ENCODE measurements at regions not wholly inside any gene's neighbourhood (a gene's known extent, or its start where the extent isn't known, plus 50 kb on each side); places are given as distances from the start of the nearest gene placed in this dataset.

DNA sequence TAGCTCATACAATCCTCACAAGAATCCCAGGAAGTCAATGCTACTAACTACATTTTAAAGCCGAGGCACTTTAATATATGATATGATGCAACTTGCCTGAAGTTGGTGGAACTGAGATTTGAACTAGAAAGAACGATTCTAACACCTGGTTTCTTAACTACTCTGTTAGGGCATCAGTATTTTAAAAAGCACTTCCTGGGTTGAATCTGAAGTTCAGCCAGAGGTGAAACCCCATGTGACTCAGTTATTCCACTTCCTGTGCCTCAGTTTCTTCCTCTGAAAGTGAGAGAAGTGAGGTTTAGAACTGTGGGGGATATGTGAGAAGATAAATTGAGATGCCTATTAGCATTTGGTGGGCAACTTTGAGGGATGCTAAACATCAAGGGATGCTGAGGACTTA lies 129.4 kb upstream of the ANKFN1 start:
- intact Hi-C loops (cut with DNase I): no loop called here
- TF ChIP-seq, protein P1, sequence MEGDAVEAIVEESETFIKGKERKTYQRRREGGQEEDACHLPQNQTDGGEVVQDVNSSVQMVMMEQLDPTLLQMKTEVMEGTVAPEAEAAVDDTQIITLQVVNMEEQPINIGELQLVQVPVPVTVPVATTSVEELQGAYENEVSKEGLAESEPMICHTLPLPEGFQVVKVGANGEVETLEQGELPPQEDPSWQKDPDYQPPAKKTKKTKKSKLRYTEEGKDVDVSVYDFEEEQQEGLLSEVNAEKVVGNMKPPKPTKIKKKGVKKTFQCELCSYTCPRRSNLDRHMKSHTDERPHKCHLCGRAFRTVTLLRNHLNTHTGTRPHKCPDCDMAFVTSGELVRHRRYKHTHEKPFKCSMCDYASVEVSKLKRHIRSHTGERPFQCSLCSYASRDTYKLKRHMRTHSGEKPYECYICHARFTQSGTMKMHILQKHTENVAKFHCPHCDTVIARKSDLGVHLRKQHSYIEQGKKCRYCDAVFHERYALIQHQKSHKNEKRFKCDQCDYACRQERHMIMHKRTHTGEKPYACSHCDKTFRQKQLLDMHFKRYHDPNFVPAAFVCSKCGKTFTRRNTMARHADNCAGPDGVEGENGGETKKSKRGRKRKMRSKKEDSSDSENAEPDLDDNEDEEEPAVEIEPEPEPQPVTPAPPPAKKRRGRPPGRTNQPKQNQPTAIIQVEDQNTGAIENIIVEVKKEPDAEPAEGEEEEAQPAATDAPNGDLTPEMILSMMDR (IDR thresholded peaks at IDR 0.05): no peak
- H3K4me3 ChIP-seq: no peak overlapping the region

DNA sequence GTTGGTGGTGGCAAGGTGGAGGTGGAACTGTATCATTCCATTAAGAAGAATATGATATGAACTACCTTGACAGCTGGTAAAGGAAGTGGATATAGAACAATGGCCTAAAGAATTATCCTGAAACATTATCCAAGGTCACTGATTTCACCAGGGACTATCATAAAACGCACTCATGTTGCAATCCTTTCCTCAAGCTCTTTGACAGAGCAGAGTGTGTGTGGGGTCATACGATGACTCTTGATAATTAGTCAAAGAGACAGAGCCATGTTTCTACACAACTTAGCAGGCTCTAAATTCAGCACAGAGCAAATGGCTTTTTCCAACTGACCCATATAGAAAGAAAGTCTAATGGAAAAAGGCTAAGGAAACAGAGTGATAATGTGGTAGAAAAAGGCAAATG lies 126.4 kb upstream of the ANKFN1 start:
- TF ChIP-seq, protein P1 (IDR thresholded peaks at IDR 0.05): no peak
- Histone ChIP-seq H3K27me3 (no peaks in the 10 kb centered on the region), H3K27ac (no peak overlapping the region), H3K9me3 (no peaks in the 10 kb centered on the region), H3K36me3 (no peaks in the 10 kb centered on the region), H3K4me1 (no peaks in the 10 kb centered on the region), H3K4me3 (no peak overlapping the region)
- no peak for DNase-seq (ENCODE audit: low spot score in 2 of 2)
- intact Hi-C loops (cut with DNase I): no loop called here

More for the DNA sequence above, 129.4 kb upstream of the ANKFN1 start:
- no peaks in the 10 kb centered on the region for H3K27me3 ChIP-seq
- H3K36me3 ChIP-seq: no peaks in the 10 kb centered on the region
- no peaks in the 10 kb centered on the region for H3K9me3 ChIP-seq
- DNase-seq (ENCODE audit: low spot score in 2 of 2): no peak
- H3K4me1 ChIP-seq: no peaks in the 10 kb centered on the region
- H3K27ac ChIP-seq: no peak overlapping the region

DNA sequence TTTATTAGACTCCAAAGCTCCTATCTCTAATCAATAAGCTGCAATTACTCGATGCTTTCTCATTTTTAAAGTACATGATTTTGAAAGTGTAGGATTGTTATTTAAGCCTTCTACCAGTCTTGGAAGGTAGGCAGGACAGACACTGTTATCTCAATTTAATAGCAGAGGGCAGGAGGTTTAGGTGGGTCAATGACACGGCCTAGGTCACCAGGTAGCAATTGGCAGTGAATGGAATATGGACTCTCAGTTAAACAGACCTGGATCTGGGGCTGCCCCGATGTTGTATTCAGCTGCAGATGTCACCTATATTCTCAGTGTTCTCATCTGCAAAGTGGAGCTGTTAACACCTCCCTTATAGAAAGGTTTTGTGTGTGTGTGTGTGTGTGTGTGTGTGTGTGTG lies 124.4 kb upstream of the ANKFN1 start:
- no peaks in the 10 kb centered on the region for H3K36me3 ChIP-seq
- no peak overlapping the region for H3K4me3 ChIP-seq
- intact Hi-C loops (cut with DNase I): no loop called here
- H3K9me3 ChIP-seq: no peaks in the 10 kb centered on the region
- H3K27ac ChIP-seq: no peak overlapping the region
- no peak for DNase-seq (ENCODE audit: low spot score in 2 of 2)
- H3K27me3 ChIP-seq: no peaks in the 10 kb centered on the region
- TF ChIP-seq, protein P1 (IDR thresholded peaks at IDR 0.05): no peak
- no peaks in the 10 kb centered on the region for H3K4me1 ChIP-seq

DNA sequence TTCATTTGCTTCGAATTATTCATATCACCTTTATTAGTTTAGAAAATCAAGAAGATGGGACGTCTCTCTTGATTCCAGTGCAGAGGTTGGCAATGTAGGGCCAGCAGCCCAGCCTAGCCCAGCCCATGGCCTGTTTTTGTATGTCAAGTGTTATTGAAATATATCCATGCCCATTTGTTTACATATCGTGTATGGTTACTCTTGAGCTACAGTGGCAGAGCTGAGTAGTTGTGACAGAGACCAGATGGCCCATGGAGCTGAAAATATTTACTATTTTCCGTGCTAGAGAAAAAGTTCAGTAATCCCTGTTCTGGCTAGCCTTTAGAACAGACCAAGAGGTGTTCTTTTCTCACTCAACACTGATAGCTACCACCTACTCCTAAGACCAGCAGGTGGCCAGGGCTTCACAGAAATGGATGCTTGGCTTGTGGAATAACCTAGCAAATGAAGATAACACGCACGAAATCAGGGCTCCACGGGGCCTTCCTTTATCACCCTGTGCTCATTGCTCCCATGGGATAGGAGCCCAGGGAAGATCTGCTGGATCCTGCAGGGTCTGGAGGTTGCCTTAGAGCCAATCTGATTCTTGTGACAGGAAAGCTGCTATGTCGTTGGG lies 123.2 kb upstream of the ANKFN1 start:
- no peak overlapping the region for H3K27ac ChIP-seq
- no peaks in the 10 kb centered on the region for H3K9me3 ChIP-seq
- no peak overlapping the region for H3K4me3 ChIP-seq
- no peaks in the 10 kb centered on the region for H3K36me3 ChIP-seq
- TF ChIP-seq, protein P1 (IDR thresholded peaks at IDR 0.05): no peak
- H3K27me3 ChIP-seq: no peaks in the 10 kb centered on the region
- H3K4me1 ChIP-seq: no peaks in the 10 kb centered on the region
- no peak for DNase-seq (ENCODE audit: low spot score in 2 of 2)
- intact Hi-C loops (cut with DNase I): no loop called here

DNA sequence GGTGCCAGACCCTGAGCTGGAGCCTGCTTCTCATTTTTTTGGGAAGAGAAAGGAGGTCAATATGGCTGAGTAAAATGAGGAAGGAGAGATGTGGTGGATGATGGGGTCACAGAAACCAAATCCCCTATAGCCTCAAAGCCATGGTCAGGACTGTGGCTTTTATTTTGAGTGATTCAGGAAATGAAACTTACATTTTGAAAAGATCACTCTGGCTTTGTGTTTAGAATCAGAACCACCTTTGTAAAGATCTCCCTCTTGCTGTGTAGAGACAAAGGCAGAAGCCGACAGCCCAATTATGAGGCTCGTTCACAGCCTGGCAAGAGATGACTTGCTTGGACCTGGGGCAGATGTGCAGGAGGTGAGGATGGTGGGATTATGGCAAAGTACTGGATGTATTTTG lies 121.6 kb upstream of the ANKFN1 start:
- no peak for DNase-seq (ENCODE audit: low spot score in 2 of 2)

More for the DNA sequence above, 121.6 kb upstream of the ANKFN1 start:
- H3K36me3 ChIP-seq: no peaks in the 10 kb centered on the region
- H3K27ac ChIP-seq: no peak overlapping the region
- TF ChIP-seq, protein P1 (IDR thresholded peaks at IDR 0.05): no peak
- no peaks in the 10 kb centered on the region for H3K27me3 ChIP-seq
- no peak overlapping the region for H3K4me3 ChIP-seq
- no peaks in the 10 kb centered on the region for H3K4me1 ChIP-seq
- intact Hi-C loops (cut with DNase I): no loop called here
- H3K9me3 ChIP-seq: no peaks in the 10 kb centered on the region

Data from ascending aorta (tissue), 2 donors.